Heart left ventricle (tissue), 16 donors: ENCODE measurements at regions not wholly inside any gene's neighbourhood (a gene's known extent, or its start where the extent isn't known, plus 50 kb on each side); places are given as distances from the start of the nearest gene placed in this dataset.

ENCODE experiments used
- ATAC-seq, 4 donors: fragments of 200-7000 bp; cut with Tn5 transposase; one replicate each; pipeline ENCODE4 v1.9.1; 2020 to 2022; ENCODE audit warnings: moderate library complexity in 4 of 4, mild to moderate bottlenecking in 3 of 4, moderate number of reproducible peaks in 1 of 4
- DNase-seq, 5 donors: peaks; one replicate each; pipeline ENCODE4 v3.0.0-alpha.2; 2020
- H3K27ac ChIP-seq, 12 donors: fragments of 200-600 bp; sonication (generic) in 4 of 12; one replicate each; pipeline versions ENCODE4 v1.5.0 to v1.8.0; 2016 to 2022; ENCODE audit warnings: mild to moderate bottlenecking in 2 of 12
- H3K27me3 ChIP-seq, 9 donors: fragments of 200-600 bp; sonication (generic) in 2 of 9; one replicate each; pipeline versions ENCODE4 v1.5.1 to v1.8.0; 2016 to 2022; ENCODE audit warnings: mild to moderate bottlenecking in 3 of 9
- H3K36me3 ChIP-seq, 9 donors: fragments of 200-600 bp; sonication (generic) in 2 of 9; one replicate each; pipeline versions ENCODE4 v1.5.0 to v1.8.0; 2018 to 2022; ENCODE audit warnings: mild to moderate bottlenecking in 2 of 9
- H3K4me1 ChIP-seq, 12 donors: fragments of 200-600 bp; sonication (generic) in 4 of 12; one replicate each; pipeline versions ENCODE4 v1.5.0 to v1.8.0; 2016 to 2022; ENCODE audit warnings: mild to moderate bottlenecking in 3 of 12
- H3K4me3 ChIP-seq, 12 donors: fragments of 200-600 bp; sonication (generic) in 4 of 12; one replicate each; pipeline versions ENCODE4 v1.5.0 to v1.8.0; 2017 to 2022; ENCODE audit warnings: mild to moderate bottlenecking in 9 of 12, moderate library complexity in 4 of 12
- H3K9me3 ChIP-seq, 12 donors: fragments of 200-600 bp; sonication (generic) in 4 of 12; one replicate each; pipeline versions ENCODE4 v1.5.0 to v1.8.0; 2016 to 2022; ENCODE audit warnings: mild to moderate bottlenecking in 1 of 12
- POLR2A ChIP-seq, 2 donors: fragments of 450-650 bp; IDR thresholded peaks; one replicate each; pipeline ENCODE4 v1.6.1; 2017; ENCODE audit warnings: antibody characterized with exemption in 2 of 2, mild to moderate bottlenecking in 2 of 2, moderate library complexity in 2 of 2
- WGBS, 4 donors: extraction: QIAGEN DNeasy Blood & Tissue Kit in 2 of 4; methylation state at CpG; one replicate each; pipeline versions ENCODE4 v1.1.5 to v1.1.7; 2013 to 2018; 5-methylcytosine and 5-hydroxymethylcytosine counted together
- intact Hi-C, 10 donors: fragments of 100-400 bp; cut with DNase I; formaldehyde crosslinking; loops; one replicate each; pipeline versions ENCODE4 v1.11.1 to v1.14.2; 2022
- TF ChIP-seq, protein P1 (sequence below), 12 donors: fragments of 200-600 bp; sonication (generic) in 4 of 12; IDR thresholded peaks; one replicate each; pipeline versions ENCODE4 v1.5.0 to v1.8.0; 2018 to 2022; ENCODE audit warnings: antibody characterized with exemption in 12 of 12, mild to moderate bottlenecking in 5 of 12
- donor health status: ischemic (EF 13 %, LVEDD 7.1; RV severe dilation, severe dysfunction).
- donor health status: healthy with polysubstance abuse.
- donor health status: DM: no; HTN: yes; CAD: no.
- donor health status: DM: no; HTN: no; CAD: no.
- donor health status: ischemic (EF 25% LVEDD 6.9; RV normal size, moderate dysfunction).
- donor health status: ischemic (EF 25% LVEDD 5.7; RV mildly dilated, moderate dysfunction).
- donor health status: healthy.
- donor health status: DM: yes; HTN: yes; CAD: no.
- donor health status: ischemic (EF 35%, LVEDD 5.7; RV mildly dilated, moderate dysfunction).
- donor health status: nonischemic (EF 11% LVEDD 7.7; RV severe dilation, severe dysfunction).
- donor health status: DM: yes; HTN: yes; CAD: no.
- donor health status: PGD.
- donor health status: ischemic (EF 29% LVEDD 5.4; RV normal size, mild dysfunction).
- donor health status: nonischemic (EF 23%, LVEDD 6.1; RV moderate dilation, normal function).

DNA sequence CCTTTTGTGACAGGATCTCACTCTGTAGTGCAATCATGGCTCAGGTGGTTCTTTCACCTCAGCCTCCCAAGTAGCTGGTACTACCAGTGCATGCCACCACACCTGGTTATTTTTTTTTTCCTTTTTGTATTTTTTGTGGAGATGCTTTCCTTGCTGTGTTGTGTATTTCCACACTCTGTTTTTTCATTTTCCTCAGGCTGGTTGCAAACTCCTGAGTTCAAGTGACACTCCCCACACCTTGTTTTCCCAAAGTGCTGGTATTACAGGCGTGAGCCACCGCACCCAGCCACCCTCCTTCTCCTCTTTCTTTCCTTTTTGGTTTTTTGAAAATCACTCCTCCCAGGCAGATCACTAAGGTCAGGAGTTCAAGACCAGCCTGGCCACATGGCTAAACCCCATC lies 65.0 kb downstream of the MYCN start:
- Histone ChIP-seq H3K36me3 (no peaks in the 10 kb centered on the region), H3K27ac (no peak overlapping the region), H3K4me1 (no peaks in the 10 kb centered on the region), H3K27me3 (peaks cover 0 to 21% (median 0%) of the 10 kb centered on the region in 9 donors), H3K4me3 (no peak overlapping the region), H3K9me3 (peaks cover 0 to 12% (median 0%) of the 10 kb centered on the region in 12 donors)
- 93 to 99% (median 96%) methylated on average over 2 of the region's 2 CpGs for WGBS, 4 donors
- TF ChIP-seq, protein P1, sequence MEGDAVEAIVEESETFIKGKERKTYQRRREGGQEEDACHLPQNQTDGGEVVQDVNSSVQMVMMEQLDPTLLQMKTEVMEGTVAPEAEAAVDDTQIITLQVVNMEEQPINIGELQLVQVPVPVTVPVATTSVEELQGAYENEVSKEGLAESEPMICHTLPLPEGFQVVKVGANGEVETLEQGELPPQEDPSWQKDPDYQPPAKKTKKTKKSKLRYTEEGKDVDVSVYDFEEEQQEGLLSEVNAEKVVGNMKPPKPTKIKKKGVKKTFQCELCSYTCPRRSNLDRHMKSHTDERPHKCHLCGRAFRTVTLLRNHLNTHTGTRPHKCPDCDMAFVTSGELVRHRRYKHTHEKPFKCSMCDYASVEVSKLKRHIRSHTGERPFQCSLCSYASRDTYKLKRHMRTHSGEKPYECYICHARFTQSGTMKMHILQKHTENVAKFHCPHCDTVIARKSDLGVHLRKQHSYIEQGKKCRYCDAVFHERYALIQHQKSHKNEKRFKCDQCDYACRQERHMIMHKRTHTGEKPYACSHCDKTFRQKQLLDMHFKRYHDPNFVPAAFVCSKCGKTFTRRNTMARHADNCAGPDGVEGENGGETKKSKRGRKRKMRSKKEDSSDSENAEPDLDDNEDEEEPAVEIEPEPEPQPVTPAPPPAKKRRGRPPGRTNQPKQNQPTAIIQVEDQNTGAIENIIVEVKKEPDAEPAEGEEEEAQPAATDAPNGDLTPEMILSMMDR (IDR thresholded peaks at IDR 0.05): no peak
- TF ChIP-seq POLR2A (IDR thresholded peaks at IDR 0.05): no peak
- intact Hi-C loops: no loop called here
- no peak for ATAC-seq
- DNase-seq: no peak

DNA sequence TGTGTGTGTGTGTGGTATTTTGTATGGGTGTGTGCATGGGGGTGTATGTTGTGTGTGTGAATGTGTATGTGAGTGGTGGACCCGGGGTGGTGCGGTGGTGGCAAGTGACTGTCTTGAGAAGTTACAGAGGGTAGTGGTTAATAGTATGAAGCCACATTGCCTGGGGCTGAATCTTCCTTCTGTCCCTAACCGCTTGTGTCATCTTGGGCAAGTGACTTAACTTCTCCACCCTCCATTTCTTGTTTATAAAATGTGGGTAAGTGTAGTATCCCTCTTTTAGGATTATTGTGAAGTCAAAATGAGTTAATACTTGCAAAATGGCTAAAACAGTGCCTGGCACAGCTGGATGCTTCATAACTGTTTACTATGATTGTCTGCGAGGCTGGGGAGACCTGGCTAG lies 63.5 kb downstream of the MYCN start:
- 83 to 93% (median 90%) methylated on average over 4 of the region's 4 CpGs for WGBS, 4 donors
- no peak for TF ChIP-seq POLR2A (IDR thresholded peaks at IDR 0.05)
- TF ChIP-seq, protein P1 (IDR thresholded peaks at IDR 0.05): no peak
- Histone ChIP-seq H3K4me1 (no peaks in the 10 kb centered on the region), H3K27me3 (peaks cover 0 to 18% (median 0%) of the 10 kb centered on the region in 9 donors), H3K36me3 (no peaks in the 10 kb centered on the region), H3K9me3 (peaks cover 0 to 12% (median 0%) of the 10 kb centered on the region in 12 donors), H3K4me3 (no peak overlapping the region), H3K27ac (no peak overlapping the region)
- DNase-seq: no peak
- ATAC-seq: no peak
- intact Hi-C loops: no loop called here

DNA sequence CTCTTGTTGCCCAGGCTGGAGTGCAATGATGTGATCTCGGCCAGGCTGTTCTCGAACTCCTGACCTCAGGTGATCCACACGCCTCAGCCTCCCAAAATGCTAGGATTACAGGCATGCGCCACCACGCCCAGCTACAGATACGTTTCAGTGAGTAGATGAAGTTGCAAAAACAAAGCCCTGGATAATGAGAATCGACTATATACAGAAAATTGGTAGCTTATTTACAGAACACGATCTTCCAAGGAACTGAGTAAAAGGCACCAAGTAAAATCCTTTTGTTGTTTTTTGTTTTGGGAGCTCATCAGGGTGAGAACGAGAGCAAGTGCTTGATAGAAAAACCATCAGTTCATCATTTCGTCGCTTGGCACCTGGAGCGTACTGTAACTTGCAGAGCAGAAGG lies 62.8 kb downstream of the MYCN start:
- peaks cover 0 to 18% (median 0%) of the 10 kb centered on the region in 9 donors for H3K27me3 ChIP-seq
- no peaks in the 10 kb centered on the region for H3K36me3 ChIP-seq
- DNase-seq (no peak), ATAC-seq (no peak)
- intact Hi-C loops: no loop called here
- TF ChIP-seq POLR2A (IDR thresholded peaks at IDR 0.05): no peak
- TF ChIP-seq, protein P1 (IDR thresholded peaks at IDR 0.05): no peak
- peaks cover 0 to 12% (median 0%) of the 10 kb centered on the region in 12 donors for H3K9me3 ChIP-seq
- H3K4me1 ChIP-seq: no peaks in the 10 kb centered on the region
- no peak overlapping the region for H3K4me3 ChIP-seq
- H3K27ac ChIP-seq: no peak overlapping the region
- WGBS, 4 donors: 83 to 89% (median 85%) methylated on average over 12 of the region's 12 CpGs

DNA sequence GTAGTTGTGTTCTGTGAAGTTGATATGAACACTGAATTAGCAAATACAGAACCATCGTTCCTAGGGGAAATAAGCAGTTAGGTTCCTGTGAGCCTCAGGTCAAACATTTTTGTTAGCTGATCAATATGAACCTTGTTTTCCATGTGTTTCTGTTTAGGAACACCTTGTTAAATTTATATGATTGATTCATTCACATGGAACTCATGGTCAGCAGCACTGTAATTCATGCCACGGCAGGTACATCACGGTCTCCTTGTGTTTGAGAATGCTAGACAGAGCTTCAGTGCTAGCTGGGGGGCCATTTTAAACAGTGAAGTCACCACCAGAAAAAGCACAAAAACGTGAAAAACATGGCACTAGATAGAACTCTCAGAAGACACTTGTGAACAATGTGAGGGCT lies 62.2 kb downstream of the MYCN start:
- no peak for DNase-seq
- no peaks in the 10 kb centered on the region for H3K4me1 ChIP-seq
- peaks cover 0 to 12% (median 0%) of the 10 kb centered on the region in 12 donors for H3K9me3 ChIP-seq
- H3K4me3 ChIP-seq: no peak overlapping the region
- no peak for TF ChIP-seq POLR2A (IDR thresholded peaks at IDR 0.05)
- 87 to 90% (median 89%) methylated on average over 4 of the region's 4 CpGs for WGBS, 4 donors
- intact Hi-C loops: no loop called here
- peaks cover 0 to 18% (median 0%) of the 10 kb centered on the region in 9 donors for H3K27me3 ChIP-seq
- no peak for ATAC-seq
- no peak overlapping the region for H3K27ac ChIP-seq
- no peaks in the 10 kb centered on the region for H3K36me3 ChIP-seq

DNA sequence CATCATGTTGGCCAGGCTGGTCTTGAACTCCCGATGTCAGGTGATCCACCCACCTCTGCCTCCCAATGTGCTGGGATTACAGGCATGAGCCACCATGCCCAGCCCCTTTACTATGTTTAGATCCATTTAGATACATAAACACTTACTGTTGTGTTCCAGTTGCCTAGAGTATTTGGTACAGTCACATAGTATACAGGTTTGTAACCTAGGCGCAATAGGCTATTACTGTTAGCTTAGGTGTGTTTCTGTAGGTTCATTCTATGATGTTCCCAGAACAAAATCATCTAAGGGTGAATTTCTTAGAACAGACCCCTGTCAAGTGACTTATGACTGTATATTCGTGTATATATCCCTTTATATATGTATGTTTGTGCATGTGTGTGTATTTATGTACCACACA lies 61.8 kb downstream of the MYCN start:
- Histone ChIP-seq H3K4me3 (no peak overlapping the region), H3K36me3 (no peaks in the 10 kb centered on the region), H3K27me3 (peaks cover 0 to 16% (median 0%) of the 10 kb centered on the region in 9 donors), H3K4me1 (no peaks in the 10 kb centered on the region), H3K27ac (no peak overlapping the region), H3K9me3 (peaks cover 0 to 12% (median 0%) of the 10 kb centered on the region in 12 donors)
- DNase-seq (no peak), ATAC-seq (no peak)
- TF ChIP-seq, protein P1 (IDR thresholded peaks at IDR 0.05): no peak
- TF ChIP-seq POLR2A (IDR thresholded peaks at IDR 0.05): no peak
- WGBS, 4 donors: 91 to 94% (median 92%) methylated on average over 3 of the region's 3 CpGs
- intact Hi-C loops: no loop called here
